Activated CD4-positive, alpha-beta T cell treated with anti-CD3 and anti-CD28 coated beads for 36 hours (primary cell): ENCODE measurements at regions not wholly inside any gene's neighbourhood (a gene's known extent, or its start where the extent isn't known, plus 50 kb on each side); places are given as distances from the start of the nearest gene placed in this dataset.

ENCODE experiments used
- ATAC-seq: fragments of 200-7000 bp; cut with Tn5 transposase; one replicate; pipeline ENCODE4 v1.10.0; 2021; ENCODE audit warnings: mild to moderate bottlenecking, moderate library complexity
- CTCF ChIA-PET: fragments of 350-600 bp; sonication (Branson Sonifier 250); formaldehyde crosslinking; loops from one replicate; lab custom pipeline; 2021; ENCODE audit warnings: antibody characterized with exemption; lab: Charles Lee
- POLR2A ChIA-PET: fragments of 350-600 bp; sonication (Branson Sonifier 250); formaldehyde crosslinking; loops from one replicate; lab custom pipeline; 2021; ENCODE audit warnings: antibody characterized with exemption, inconsistent platforms; lab: Charles Lee
- DNase-seq: peaks from one replicate; pipeline ENCODE4 v3.0.0-alpha.2; 2020
- H3K27ac Mint-ChIP-seq: one replicate; pipeline ENCODE4 v1.8.0; 2021; ENCODE audit warnings: mixed read lengths
- H3K27me3 Mint-ChIP-seq: one replicate; pipeline ENCODE4 v1.8.0; 2021; ENCODE audit warnings: mixed read lengths
- H3K36me3 Mint-ChIP-seq: one replicate; pipeline ENCODE4 v1.8.0; 2021; ENCODE audit warnings: low read depth, mixed read lengths
- H3K4me1 Mint-ChIP-seq: one replicate; pipeline ENCODE4 v1.8.0; 2021; ENCODE audit warnings: mixed read lengths
- H3K4me3 Mint-ChIP-seq: one replicate; pipeline ENCODE4 v1.8.0; 2021; ENCODE audit warnings: mild to moderate bottlenecking, moderate library complexity, mixed read lengths
- H3K9me3 Mint-ChIP-seq: one replicate; pipeline ENCODE4 v1.8.0; 2021; ENCODE audit warnings: low read depth, mixed read lengths
- intact Hi-C, 2 experiments: fragments of 100-400 bp; cut with DNase I in 1 of 2; cut with micrococcal nuclease in 1 of 2; formaldehyde crosslinking; loops; one replicate each; pipeline versions ENCODE4 v1.14.2 to v1.15.1; 2022 to 2024; cut with DNase I, micrococcal nuclease

DNA sequence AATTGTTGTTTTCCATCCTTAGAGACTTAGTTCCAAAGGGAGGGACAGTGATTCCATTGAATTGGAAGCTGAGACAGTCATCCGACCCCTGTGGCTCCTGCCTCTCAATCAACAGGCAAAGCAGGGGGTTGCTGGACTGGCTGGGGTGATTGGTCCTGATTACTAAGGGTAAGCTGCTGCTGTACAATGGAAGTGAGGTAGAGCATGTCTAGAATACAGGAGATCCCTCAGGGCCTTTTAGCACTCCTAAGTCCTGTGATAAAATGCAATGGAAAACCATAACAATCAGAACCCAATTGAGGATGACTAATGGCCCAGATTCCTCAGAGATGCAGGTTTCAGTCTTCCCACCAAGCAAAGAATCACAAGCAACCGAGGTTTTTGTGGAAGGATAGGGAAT is 127.6 kb downstream of the AASDH start:
- CTCF ChIA-PET: no interaction called here
- Mint-ChIP-seq H3K4me1 (peaks cover 26% of the 10 kb centered on the region), H3K27me3 (peaks cover 21% of the 10 kb centered on the region), H3K36me3 (peaks cover 4% of the 10 kb centered on the region), H3K4me3 (no peak overlapping the region), H3K27ac (no peak overlapping the region), H3K9me3 (peaks cover 15% of the 10 kb centered on the region)
- intact Hi-C loops: no loop called here
- DNase-seq (no peak), ATAC-seq (no peak)
- POLR2A ChIA-PET: no interaction called here

GRCh38 chr4:56255820-56256219 is 131.5 kb downstream of the AASDH start:
- ATAC-seq (no peak), DNase-seq (no peak)
- Mint-ChIP-seq H3K9me3 (peaks cover 5% of the 10 kb centered on the region), H3K36me3 (peaks cover 1% of the 10 kb centered on the region), H3K4me3 (no peak overlapping the region), H3K27me3 (peaks cover 28% of the 10 kb centered on the region), H3K27ac (no peak overlapping the region), H3K4me1 (peaks cover 14% of the 10 kb centered on the region)
- intact Hi-C loops: no loop called here
- POLR2A ChIA-PET: no interaction called here
- CTCF ChIA-PET: interaction anchor here (0.6 kb wide), 1 partner anchor 78 kb away, joined by 3 read pairs; no protein-coding TSS in a partner anchor

- peaks cover 19% of the 10 kb centered on the region for H3K27me3 Mint-ChIP-seq
- no peaks in the 10 kb centered on the region for H3K4me1 Mint-ChIP-seq
- H3K27ac Mint-ChIP-seq: no peak overlapping the region
- ChIA-PET POLR2A (no interaction called here), CTCF (no interaction called here)
- peaks cover 1% of the 10 kb centered on the region for H3K36me3 Mint-ChIP-seq
- ATAC-seq (no peak), DNase-seq (no peak)
- intact Hi-C loops: no loop called here
- H3K9me3 Mint-ChIP-seq: peaks cover 5% of the 10 kb centered on the region
- no peak overlapping the region for H3K4me3 Mint-ChIP-seq
Measured at GRCh38 chr4:56253666-56254305, 133.5 kb downstream of the AASDH start.

DNA sequence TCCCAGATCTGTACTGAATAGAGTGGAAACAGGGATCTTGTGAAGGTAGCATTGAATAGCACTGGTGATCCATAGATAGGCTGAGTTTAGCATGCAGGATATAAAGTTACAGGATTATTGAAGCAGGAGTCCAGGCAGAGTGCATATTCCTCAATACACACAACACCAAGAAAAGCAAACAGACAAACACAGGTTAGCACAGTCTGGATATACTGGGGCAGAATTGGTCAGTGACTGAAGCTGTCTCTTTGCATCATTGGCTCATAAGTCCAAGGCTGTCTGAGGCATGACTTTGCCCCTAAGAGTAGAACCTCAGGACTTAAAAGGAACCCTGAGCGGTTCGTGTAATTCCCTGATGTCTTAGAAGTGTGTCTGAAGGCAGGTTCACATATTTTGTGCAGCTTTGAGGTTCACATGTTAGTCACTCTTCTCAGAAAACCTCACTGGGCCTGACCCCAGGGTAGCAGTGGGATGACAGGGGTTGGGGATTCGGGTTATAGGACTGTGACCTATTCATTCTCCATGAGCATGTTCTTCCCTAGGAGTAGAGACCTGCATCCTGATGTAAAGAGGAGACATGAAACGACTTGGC is 134.6 kb downstream of the AASDH start:
- Mint-ChIP-seq H3K9me3 (peaks cover 5% of the 10 kb centered on the region), H3K27me3 (peaks cover 15% of the 10 kb centered on the region), H3K4me1 (no peaks in the 10 kb centered on the region), H3K36me3 (peaks cover 1% of the 10 kb centered on the region), H3K4me3 (no peak overlapping the region), H3K27ac (no peak overlapping the region)
- CTCF ChIA-PET: interaction anchor here (0.6 kb wide), 1 partner anchor 24 kb away, joined by 3 read pairs; no protein-coding TSS in a partner anchor
- POLR2A ChIA-PET: no interaction called here
- ATAC-seq (no peak), DNase-seq (no peak)
- intact Hi-C loops: no loop called here

DNA sequence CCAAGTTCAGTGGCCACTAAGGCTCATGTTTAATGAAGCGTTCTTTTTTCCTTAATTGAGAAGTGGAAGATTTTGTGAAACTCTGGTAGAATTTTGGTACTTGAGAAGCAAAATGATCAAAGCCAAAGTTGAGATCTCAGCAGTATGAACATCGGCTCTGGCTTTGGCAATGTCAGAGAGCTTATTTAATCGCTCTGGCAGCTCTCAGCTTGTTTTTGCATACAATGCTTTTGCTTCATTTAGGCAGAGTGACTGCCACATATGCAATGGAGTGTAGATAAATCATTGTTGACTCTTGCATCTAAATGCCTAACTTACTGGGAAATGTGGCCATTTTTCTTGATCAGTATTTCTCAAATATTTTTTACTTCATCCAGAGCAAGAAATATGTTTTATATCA is 135.7 kb downstream of the AASDH start:
- Mint-ChIP-seq H3K4me1 (no peaks in the 10 kb centered on the region), H3K4me3 (no peak overlapping the region), H3K36me3 (peaks cover 1% of the 10 kb centered on the region), H3K27ac (no peak overlapping the region), H3K27me3 (peaks cover 15% of the 10 kb centered on the region), H3K9me3 (peaks cover 3% of the 10 kb centered on the region)
- ATAC-seq (no peak), DNase-seq (no peak)
- intact Hi-C loops: no loop called here
- ChIA-PET POLR2A (no interaction called here), CTCF (no interaction called here)

DNA sequence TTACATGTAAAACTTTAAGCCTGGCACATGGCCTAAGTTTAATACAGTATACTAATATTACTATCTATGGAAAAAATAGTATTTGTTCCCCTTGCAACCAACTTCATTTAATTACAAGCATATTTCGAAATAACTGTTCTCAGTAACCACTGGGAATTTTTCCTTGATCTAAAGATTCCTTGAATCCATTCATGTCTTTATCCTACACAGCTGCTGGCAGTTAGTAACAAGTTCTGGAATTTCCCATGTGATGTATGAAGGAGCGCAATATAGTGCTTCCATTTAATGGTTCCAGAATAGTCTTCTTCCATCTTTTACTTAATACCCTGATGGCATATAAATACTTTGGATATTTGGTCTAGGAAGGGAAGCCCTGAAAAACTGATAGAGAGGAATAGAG is 136.5 kb downstream of the AASDH start:
- ChIA-PET POLR2A (no interaction called here), CTCF (interaction anchor here (1.2 kb wide), 1 partner anchor 96 kb away, joined by 3 read pairs; no protein-coding TSS in a partner anchor)
- no peak overlapping the region for H3K4me3 Mint-ChIP-seq
- H3K36me3 Mint-ChIP-seq: no peaks in the 10 kb centered on the region
- intact Hi-C loops: no loop called here
- no peak for DNase-seq
- no peak overlapping the region for H3K27ac Mint-ChIP-seq
- no peaks in the 10 kb centered on the region for H3K9me3 Mint-ChIP-seq
- no peak for ATAC-seq
- no peaks in the 10 kb centered on the region for H3K4me1 Mint-ChIP-seq
- H3K27me3 Mint-ChIP-seq: peaks cover 15% of the 10 kb centered on the region

DNA sequence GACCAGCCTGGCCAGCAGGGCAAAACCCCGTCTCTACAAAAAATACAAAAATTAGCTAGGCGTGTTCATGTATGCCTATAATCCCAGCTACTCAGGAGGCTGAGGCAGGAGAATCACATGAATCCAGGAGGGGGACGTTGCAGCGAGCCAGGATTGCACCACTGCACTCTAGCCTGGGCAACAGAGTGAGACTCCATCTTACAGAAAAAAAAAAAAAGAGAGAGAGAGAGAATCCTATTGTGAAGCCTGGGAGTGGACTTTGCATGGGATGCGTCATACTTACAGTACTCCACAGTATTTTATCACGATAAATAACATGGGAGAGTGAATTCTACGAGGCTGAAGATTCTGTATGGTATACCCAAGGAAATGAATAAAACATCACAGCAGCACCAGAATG is 139.6 kb downstream of the AASDH start:
- no peak for DNase-seq
- no peak for ATAC-seq
- peaks cover 12% of the 10 kb centered on the region for H3K27me3 Mint-ChIP-seq
- POLR2A ChIA-PET: no interaction called here
- H3K27ac Mint-ChIP-seq: no peak overlapping the region
- CTCF ChIA-PET: interaction anchor here (0.7 to 0.8 kb wide), 3 partner anchors 12 to 548 kb away, joined by 3 to 6 read pairs (median 4); no protein-coding TSS in a partner anchor
- intact Hi-C loops: no loop called here
- H3K4me3 Mint-ChIP-seq: no peak overlapping the region
- no peaks in the 10 kb centered on the region for H3K36me3 Mint-ChIP-seq
- H3K4me1 Mint-ChIP-seq: no peaks in the 10 kb centered on the region
- no peaks in the 10 kb centered on the region for H3K9me3 Mint-ChIP-seq

- Mint-ChIP-seq H3K4me1 (no peaks in the 10 kb centered on the region), H3K27me3 (peaks cover 10% of the 10 kb centered on the region), H3K27ac (no peak overlapping the region), H3K4me3 (no peak overlapping the region), H3K9me3 (no peaks in the 10 kb centered on the region), H3K36me3 (no peaks in the 10 kb centered on the region)
- intact Hi-C loops: no loop called here
- ChIA-PET POLR2A (no interaction called here), CTCF (no interaction called here)
- ATAC-seq: no peak
- no peak for DNase-seq
Measured at GRCh38 chr4:56246233-56246610, 141.1 kb downstream of the AASDH start.

DNA sequence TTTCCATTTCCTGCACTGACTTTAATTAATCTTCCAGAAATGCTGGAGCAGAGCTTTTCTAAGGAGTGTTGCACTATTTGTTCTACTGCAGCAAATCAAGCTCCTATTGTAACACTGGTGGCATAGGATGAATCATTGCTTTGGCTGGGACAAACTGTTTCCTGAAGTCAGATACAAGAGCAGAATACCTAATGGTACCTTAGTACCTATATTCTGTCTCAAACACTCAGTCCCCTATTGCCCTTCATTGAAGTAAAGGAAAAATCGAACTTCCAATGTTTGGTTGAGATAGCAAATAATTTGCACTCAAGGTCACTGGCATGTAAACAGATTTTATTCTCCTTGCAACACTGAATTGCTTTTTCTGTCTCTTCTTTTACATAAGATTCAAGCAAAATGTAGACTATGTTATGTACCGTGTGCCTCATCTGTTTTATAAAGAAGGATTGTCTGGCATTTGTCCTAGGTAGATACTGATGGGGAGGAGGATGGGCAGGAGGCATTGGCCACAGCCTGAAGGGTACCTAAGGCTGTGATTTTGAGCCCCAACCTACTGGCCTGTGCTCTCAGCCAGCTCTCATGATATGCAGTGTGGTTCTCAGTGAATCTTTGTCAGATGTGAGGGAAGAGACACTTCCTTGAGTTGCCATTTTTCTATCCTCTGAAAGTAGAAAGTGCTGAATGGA is 141.6 kb downstream of the AASDH start:
- H3K4me1 Mint-ChIP-seq: no peaks in the 10 kb centered on the region
- intact Hi-C loops: no loop called here
- CTCF ChIA-PET: no interaction called here
- POLR2A ChIA-PET: no interaction called here
- ATAC-seq (no peak), DNase-seq (no peak)
- no peak overlapping the region for H3K4me3 Mint-ChIP-seq
- no peaks in the 10 kb centered on the region for H3K36me3 Mint-ChIP-seq
- no peaks in the 10 kb centered on the region for H3K9me3 Mint-ChIP-seq
- no peak overlapping the region for H3K27ac Mint-ChIP-seq
- H3K27me3 Mint-ChIP-seq: peaks cover 10% of the 10 kb centered on the region

- intact Hi-C loops: no loop called here
Measured at GRCh38 chr4:56244681-56245080, 142.6 kb downstream of the AASDH start.

DNA sequence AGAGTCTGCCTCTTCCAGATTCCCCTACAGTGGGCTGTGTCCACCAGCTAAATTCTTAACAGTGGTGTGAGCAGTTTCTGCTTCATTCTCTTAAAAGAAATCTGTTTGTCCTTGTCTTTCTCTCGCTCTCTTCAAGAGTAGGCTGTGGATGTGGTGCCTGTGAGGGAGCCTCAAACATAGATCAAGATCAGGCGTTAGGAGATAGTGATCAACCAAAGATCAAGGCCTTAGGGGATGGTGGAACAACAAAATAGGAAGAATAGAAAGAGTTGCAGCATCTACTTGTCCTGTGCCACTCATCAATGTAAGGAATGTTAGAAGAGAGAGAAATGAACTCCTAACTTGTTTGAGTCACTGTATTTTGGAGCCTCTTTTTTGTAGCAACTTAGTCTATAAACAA is 144.2 kb downstream of the AASDH start:
- ChIA-PET POLR2A (no interaction called here), CTCF (no interaction called here)
- H3K4me1 Mint-ChIP-seq: no peaks in the 10 kb centered on the region
- DNase-seq (no peak), ATAC-seq (no peak)
- H3K27ac Mint-ChIP-seq: no peak overlapping the region
- peaks cover 10% of the 10 kb centered on the region for H3K27me3 Mint-ChIP-seq
- H3K9me3 Mint-ChIP-seq: no peaks in the 10 kb centered on the region
- H3K36me3 Mint-ChIP-seq: no peaks in the 10 kb centered on the region
- intact Hi-C loops: no loop called here
- H3K4me3 Mint-ChIP-seq: no peak overlapping the region

More at GRCh38 chr4:56244681-56245080, 142.6 kb downstream of the AASDH start:
- ATAC-seq: no peak
- Mint-ChIP-seq H3K4me3 (no peak overlapping the region), H3K4me1 (no peaks in the 10 kb centered on the region), H3K27me3 (peaks cover 10% of the 10 kb centered on the region), H3K9me3 (no peaks in the 10 kb centered on the region), H3K27ac (no peak overlapping the region), H3K36me3 (no peaks in the 10 kb centered on the region)
- no peak for DNase-seq
- ChIA-PET POLR2A (no interaction called here), CTCF (no interaction called here)

DNA sequence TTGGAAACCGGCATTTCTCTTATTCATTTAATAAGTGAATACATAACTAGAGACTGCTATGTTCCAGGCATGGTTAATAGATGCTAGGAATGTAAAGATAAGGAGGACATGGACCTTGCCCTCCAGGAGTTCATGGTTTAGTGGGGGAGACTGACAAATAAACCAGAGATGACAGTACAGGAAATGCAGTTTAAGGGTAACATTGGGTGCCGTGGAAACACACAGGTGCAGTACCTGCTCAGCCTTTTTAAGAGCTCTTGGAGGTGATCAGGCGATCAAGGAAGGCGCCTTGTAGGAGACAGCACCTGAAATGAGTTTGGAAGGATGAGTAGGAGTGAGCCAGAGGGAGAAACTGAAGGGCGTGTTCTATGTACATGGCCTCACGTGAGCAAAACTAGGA is 145.8 kb downstream of the AASDH start:
- no peaks in the 10 kb centered on the region for H3K4me1 Mint-ChIP-seq
- DNase-seq: no peak
- peaks cover 10% of the 10 kb centered on the region for H3K27me3 Mint-ChIP-seq
- ChIA-PET CTCF (no interaction called here), POLR2A (no interaction called here)
- no peak overlapping the region for H3K27ac Mint-ChIP-seq
- no peaks in the 10 kb centered on the region for H3K36me3 Mint-ChIP-seq
- intact Hi-C loops: no loop called here
- H3K9me3 Mint-ChIP-seq: no peaks in the 10 kb centered on the region
- no peak for ATAC-seq
- no peak overlapping the region for H3K4me3 Mint-ChIP-seq
